HG03103 (cell line): ENCODE measurements at regions not wholly inside any gene's neighbourhood (a gene's known extent, or its start where the extent isn't known, plus 50 kb on each side); places are given as distances from the start of the nearest gene placed in this dataset.
"Not testable (repeated sequence)": the region's sequence is repeated elsewhere in the genome, so short reads cannot be mapped to it uniquely, and the experiment has no call there.

ENCODE experiments used
- ATAC-seq: cut with Tn5 transposase; IDR thresholded peaks from one replicate; pipeline ENCODE4 v1.9.1; 2021; ENCODE audit warnings: low read depth; ENCODE audit not compliant: unreplicated experiment

- no peak for ATAC-seq
These were observed 346.0 kb upstream of the EPHA5 start for GRCh38 chr4:66016240-66016639.

GRCh38 chr4:66014146-66014765 lies 344.0 kb upstream of the EPHA5 start:
- ATAC-seq = no peak

DNA sequence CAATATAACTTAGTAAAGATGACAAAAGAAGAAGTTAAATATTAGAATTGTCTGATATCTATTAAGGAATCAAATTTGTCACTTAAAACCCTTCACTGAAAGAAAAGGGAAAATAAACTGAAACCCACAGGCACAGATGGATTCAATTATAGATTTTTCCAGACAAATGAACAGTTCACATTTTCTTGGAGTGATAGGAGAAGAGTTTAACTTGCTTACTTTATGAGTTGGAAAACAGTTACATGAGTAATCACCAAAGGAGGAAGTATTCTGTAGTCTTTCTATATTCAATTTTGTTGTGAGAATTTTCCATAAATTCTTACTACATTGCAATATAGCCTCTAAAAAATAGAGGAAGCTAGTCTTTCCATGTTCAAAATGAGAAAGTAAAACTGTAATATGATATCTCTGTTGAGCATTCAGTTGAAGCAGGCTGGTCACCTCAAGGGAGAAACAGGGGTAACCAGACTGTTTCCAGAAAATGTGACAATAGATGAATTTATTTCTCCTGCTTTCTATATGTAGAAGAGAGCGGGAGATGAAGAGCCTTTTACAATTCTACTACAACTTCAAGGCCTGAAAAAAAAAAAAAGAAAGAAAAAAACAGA lies 330.3 kb upstream of the EPHA5 start:
- no peak for ATAC-seq

- no peak for ATAC-seq
These were observed 329.2 kb upstream of the EPHA5 start for GRCh38 chr4:65999518-65999871.

DNA sequence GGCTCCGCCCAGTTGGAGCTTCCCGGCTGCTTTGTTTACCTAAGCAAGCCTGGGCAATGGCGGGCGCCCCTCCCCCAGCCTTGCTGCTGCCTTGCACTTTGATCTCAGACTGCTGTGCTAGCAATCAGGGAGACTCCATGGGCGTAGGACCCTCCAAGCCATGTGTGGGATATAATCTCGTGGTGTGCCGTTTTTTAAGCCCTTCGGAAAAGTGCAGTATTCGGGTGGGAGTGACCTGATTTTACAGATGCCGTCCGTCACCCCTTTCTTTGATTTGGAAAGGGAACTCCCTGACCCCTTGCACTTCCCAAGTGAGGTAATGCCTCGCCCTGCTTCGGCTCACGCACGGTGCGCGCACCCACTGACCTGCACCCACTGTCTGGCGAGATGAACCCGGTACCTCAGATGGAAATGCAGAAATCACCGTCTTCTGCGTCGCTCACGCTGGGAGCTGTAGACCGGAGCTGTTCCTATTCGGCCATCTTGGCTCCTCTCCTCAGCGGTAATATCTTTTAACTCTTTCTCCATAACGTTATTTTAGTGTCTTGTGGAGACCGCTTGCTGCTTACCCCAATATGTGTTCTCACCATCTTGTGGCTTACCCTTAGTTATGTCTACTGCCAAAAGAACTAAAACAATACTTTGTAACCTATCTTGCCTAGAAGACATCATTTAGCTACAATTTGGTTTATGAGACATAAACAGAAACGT lies 328.7 kb upstream of the EPHA5 start:
- ATAC-seq = not testable (repeated sequence)

DNA sequence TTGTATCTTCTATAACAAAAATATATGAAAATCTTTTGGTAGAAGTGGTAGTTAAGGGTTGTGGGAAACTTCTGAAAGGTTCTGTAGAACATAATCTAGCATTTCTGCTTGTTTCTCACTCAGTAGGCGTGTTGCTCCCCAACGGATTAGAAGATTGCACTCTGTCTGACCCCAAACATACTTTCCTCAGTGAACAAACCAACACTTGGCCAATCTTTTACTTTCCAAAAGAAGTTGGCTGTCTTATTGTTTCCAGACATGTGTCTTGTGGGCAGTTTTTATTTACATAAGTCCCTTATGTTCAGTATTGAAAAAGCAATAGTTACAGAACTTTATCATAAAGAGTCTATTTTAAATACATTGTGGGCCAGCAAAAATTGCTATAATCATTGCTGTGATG lies 312.8 kb upstream of the EPHA5 start:
- ATAC-seq = no peak

- ATAC-seq = no peak
These were observed 306.0 kb upstream of the EPHA5 start for GRCh38 chr4:65976287-65976686.

DNA sequence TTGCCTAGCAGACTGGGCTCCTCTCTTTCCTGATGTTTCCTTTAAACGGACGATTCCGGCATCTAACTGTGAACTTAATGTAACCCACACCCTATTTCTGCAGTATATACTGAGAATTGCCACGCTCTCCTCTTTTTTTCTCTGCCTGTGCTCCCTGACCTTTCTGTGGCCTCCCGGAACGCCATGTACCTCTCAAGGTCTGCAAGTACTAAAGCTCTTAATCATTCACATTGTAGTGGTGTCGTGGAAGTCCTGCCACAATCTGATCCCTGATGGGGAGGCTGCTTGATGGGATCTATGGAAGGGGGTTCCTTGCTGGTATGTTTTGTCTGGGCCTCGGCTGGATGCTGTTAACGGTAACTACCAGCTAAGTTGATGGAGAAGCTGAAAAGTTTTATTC lies 302.9 kb upstream of the EPHA5 start:
- no peak for ATAC-seq

DNA sequence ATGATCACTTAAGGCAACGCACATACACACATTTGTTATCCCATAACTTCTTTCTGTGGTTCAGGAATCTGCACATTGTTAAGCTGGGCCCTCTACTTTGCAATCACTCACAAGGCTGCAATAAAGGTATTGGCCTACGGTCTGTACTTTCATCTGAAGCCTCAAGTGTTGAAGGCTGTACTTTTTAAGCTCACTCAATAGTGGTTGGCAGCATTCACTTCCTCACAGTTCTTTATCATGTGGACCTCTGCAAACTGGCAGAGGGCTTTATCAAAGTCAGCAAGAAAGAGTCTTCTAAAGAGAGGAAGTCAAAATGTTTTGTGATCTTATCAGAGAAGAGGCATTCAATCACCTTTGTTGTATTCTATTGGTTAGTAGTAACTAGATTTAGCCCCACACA lies 301.4 kb upstream of the EPHA5 start:
- ATAC-seq = no peak

DNA sequence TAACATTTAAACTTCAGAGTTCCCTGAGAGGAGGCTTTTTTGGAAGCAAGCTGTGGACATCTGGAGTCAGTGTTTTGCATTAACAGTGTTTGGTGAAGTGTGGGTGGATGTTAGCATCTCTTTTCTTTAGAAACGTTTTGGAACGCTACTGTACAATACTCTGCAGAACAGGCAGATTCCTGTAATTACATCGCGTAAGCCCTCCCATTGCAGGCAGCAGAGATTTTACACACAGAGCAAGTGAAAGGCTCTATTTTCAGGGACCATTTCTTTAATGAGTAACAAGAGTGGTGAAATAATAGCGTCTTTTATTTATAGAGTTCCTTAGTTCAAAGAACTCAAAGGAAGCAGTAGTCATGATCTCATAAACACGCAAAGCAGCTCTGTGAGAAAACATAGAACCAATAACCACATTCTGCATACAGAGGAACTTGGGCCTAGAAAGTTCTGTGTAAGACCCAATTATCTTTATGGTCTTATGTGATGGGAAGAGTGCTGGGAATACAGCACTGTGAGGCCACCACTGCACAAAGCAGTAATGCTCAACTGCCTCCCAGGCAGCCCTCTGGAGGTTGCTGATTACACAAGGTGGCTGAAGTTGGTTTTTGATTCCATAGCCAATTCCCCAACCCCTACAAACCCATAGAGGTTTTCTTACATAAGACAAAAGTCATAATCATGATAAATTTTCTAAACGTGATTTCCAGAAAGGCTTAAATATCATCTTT lies 298.7 kb upstream of the EPHA5 start:
- ATAC-seq = no peak

- ATAC-seq = no peak
These were observed 290.5 kb upstream of the EPHA5 start for GRCh38 chr4:65960751-65961150.

DNA sequence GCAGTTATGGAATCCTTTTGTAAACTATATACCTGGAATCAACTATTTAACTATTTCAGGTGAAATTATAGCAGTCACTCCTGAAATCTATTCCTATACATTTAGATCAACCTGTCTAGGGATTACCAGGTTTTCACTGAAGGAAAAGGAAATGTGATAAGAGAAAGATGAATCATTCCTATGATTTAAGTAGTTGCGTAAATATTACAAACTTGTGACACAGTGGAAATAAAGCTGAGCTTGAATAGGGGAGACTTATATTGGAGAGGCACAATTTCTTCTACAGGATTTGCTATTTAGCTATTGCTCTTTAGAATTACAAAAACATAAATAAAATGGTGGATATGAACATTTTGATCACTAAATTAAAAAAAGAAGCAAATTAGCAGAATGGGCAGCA lies 284.1 kb upstream of the EPHA5 start:
- ATAC-seq = no peak

DNA sequence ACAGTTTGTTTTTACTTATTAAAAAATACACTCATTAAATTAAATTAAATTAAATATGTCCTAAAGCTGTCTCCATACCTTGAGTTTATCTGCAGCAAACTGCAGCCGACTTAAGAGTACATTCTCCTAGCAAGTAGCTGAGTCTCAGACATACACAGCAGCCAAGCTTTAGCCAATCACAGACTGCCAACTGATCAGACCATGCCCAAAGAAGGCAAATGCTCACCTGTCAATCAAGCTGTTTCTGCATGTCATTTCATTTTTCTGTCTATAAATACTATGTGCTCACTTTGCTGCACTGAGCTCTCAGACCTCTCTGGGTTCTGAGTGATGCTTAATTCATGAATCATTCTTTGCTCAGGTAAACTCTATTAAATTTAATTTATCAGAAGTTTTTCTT lies 280.9 kb upstream of the EPHA5 start:
- ATAC-seq = no peak

DNA sequence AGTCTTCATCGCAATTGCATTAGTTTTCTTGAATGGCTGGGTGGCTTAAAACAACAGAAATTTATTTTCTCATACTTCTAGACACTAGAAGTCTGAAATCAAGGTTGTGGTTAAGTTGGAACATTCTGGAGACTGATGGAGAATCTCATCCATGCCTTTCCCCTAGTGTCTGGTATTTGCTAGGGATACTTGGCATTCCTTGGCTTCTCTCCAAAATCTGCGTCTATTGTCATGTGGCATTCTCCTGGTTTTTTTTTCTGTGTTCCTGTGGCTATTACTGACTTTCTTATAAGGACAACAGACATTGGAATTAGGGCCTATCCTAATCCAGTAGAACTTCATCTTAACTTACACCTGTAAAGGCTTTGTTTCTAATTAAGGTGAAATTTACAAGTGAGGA lies 272.8 kb upstream of the EPHA5 start:
- no peak for ATAC-seq

- no peak for ATAC-seq
These were observed 254.6 kb upstream of the EPHA5 start for GRCh38 chr4:65924843-65925242.

- no peak for ATAC-seq
These were observed 253.3 kb upstream of the EPHA5 start for GRCh38 chr4:65923616-65924015.

GRCh38 chr4:65921180-65921579 lies 250.9 kb upstream of the EPHA5 start:
- no peak for ATAC-seq

GRCh38 chr4:65918872-65919271 lies 248.6 kb upstream of the EPHA5 start:
- no peak for ATAC-seq

DNA sequence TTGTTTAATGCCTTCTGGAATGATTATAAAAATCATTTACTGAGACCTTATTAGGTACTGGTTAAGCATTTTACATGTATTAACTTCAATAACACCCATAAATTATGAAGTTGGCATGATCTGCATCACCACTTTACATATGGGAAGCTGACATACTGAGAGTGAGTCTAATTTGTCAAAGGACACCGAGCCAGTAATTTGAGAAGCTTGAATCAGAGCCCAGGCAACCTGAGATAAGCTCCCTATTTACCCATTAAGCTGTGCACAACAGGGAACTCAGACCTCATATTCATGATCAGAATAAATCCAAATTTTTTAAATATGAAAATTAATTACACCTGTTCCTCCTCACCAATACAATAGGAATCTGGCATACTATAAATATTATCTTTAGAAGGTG lies 247.9 kb upstream of the EPHA5 start:
- no peak for ATAC-seq

DNA sequence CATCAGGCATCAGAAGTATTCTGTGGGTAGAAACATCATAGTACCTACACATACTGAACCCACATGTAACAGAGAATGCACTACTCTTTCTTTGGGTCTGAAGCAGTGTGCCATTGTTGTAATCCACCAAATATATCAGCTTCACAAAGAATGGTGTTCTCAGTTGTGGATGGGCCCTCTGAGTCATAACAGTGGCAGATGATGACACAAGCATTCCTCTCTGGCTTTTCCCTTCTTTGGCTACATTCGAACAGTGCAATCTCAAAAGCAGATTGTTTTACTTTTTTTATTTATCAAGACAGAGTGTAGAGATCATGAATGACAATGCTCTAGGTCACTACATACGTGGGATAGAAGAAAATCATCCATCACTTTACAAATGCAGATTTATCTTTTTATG lies 247.2 kb upstream of the EPHA5 start:
- no peak for ATAC-seq

GRCh38 chr4:65911720-65912119 lies 241.4 kb upstream of the EPHA5 start:
- ATAC-seq = no peak
